ENCODE measurements at regions not wholly inside any gene's neighbourhood (a gene's known extent, or its start where the extent isn't known, plus 50 kb on each side); places are given as distances from the start of the nearest gene placed in this dataset.

GRCh38 chr1:192086644-192087043 is 71.6 kb upstream of the RGS18 start:
- DNase-seq (ENCODE audit: low read depth): no peak

GRCh38 chr1:192087334-192087733 is 70.9 kb upstream of the RGS18 start:
- no peak for DNase-seq (ENCODE audit: low read depth)

DNA sequence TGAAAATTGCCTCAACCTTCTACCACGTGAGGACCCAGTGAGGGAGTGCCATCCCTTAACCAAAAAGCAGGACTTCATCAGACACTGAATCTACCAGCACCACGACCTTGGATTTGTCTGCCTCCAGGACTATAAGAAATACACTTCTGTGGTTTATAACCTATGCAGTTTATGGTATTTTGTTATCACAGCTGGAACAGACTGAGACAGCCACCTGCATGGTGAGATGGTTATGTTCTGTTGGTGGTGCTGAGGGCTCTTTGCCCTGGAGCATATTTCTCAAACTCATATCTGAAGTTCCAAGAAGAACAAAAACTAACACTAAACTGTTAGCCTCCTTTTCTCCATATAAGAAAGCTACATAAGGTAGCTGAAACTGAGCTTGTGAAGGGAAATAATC is 69.8 kb upstream of the RGS18 start:
- DNase-seq (ENCODE audit: low read depth): no peak

GRCh38 chr1:192098001-192098400 is 60.3 kb upstream of the RGS18 start:
- no peak for DNase-seq (ENCODE audit: low read depth)

DNA sequence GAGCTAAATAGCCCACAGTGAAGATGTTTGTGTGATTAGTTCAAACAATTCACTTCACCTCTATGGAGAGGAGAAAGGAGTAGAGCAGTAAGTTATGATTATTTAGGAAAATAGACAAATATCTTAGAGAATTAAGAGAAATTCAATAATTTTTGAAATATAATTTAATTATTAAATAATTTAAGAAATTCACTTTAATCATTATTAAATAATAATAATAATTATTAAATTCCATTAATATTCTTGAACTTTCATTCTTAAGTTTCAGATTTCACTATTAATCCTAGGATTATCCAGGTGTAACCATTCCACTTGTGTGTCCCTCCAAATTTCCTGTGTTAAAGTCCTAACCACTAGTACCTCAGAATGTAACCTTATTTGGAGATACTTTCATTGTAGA is 58.9 kb upstream of the RGS18 start:
- DNase-seq (ENCODE audit: low read depth): no peak

- DNase-seq (ENCODE audit: low read depth): no peak
These were observed 57.4 kb upstream of the RGS18 start for GRCh38 chr1:192100686-192101468.

- no peak for DNase-seq (ENCODE audit: low read depth)
These were observed 54.1 kb upstream of the RGS18 start for GRCh38 chr1:192104128-192104527.

DNA sequence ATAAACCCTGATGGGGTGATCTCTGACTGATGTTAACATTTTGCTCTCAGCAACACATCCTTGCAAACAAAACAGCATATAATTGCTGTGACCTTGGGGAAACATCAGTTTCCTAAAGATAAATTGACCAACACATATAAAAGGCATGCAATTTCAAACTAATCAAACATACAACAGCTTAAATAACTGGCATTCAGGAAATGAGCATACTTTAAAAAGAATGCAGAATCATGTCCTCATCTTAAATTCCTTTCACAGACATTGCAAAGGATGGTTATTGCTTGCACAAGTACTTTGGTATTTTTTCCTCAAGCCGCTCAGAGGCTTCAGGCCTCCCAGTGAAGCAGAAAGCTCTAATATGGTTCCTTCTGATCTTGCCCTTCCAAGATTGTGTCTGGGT is 53.4 kb upstream of the RGS18 start:
- no peak for DNase-seq (ENCODE audit: low read depth)

DNA sequence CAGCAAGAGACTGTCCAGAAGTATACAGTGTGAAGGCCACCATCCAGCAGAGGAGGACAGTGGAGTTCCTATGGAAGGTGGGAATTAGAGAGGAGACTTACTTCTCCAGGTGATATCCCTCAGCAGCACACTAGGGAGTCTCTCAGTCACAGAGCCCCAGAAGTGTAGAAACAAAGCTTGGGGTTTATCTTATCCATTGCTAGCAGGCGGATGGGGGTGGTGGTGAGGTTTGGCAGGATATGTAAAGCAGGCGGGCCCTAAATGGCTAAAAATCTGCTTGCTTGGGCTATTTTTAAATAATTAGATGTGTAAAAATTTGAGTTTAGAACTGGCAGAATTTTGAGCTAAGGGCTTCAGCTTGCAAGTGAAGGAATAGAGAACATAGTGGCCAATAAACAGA is 50.1 kb upstream of the RGS18 start:
- DNase-seq (ENCODE audit: low read depth): no peak

All from RPMI7951 (cell line).